Kidney tubule cell (primary cell): ENCODE measurements at regions not wholly inside any gene's neighbourhood (a gene's known extent, or its start where the extent isn't known, plus 50 kb on each side); places are given as distances from the start of the nearest gene placed in this dataset.
A peak's percentile ranks its signal among the peaks of the same experiment; 100 is the strongest.
"Not testable (repeated sequence)": the region's sequence is repeated elsewhere in the genome, so short reads cannot be mapped to it uniquely, and the experiment has no call there.

Experiments used
- DNase-seq: peaks from one replicate; pipeline ENCODE4 v3.0.0-alpha.2; 2018; ENCODE audit warnings: low spot score

- DNase-seq: no peak
Measured at GRCh38 chr6:106849120-106849519, 125.4 kb downstream of the CD24 start.

DNA sequence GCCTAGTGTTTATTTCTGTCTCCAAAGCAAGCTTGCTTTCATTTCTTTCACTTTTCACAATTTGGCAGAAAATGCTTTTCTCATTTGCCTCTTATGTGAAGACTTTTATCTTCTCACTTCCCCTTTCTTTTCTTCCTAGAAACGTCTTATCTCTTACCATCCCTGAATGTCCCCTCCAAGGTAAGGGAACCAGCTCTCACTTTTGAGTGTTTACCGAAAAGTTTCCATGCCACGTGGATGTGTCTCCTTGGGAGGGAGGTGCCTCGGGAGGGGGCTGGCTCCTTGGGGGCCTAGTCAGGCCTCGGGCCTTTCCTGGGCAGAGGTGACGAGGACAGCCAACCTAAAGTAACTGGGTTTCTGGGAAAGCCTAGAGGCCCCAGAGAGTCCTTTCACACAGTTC is 127.4 kb downstream of the CD24 start:
- DNase-seq: no peak

- DNase-seq: no peak
Measured at GRCh38 chr6:106844930-106845329, 129.6 kb downstream of the CD24 start.

DNA sequence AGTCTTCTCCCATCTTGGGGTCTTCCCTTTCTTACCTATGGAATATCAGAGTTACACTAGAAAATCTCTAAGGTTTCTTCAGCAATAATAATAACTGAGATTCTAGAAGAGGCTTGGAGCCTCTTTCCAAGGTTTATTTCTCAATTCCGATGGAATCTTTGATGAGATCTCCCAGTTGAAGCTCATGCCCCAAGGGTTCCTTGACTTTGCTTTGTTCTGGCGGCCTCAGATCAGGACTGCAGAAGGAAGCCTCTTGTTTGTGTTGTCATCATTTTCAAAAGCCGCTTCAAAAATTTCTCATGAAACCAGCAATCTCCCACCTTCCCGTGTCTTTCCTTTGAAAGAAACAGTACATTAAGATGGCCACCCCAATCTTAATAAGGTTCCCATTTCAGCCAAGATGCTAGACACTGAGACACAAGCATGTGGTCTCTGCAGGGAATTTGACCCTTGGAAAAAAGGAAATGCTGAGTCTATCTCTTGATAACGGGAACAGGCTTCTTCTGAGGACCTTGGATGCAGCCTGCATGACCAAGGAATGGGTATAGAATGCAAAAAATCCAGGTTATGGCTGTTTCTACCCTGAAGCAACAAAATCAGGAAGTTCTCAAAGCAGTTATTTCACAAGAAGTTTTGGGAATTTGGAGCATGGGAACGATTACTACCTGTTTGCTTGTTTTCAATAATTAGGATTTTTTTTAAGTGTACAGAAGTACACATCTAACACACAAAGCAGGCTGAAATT is 141.6 kb downstream of the CD24 start:
- DNase-seq: no peak

DNA sequence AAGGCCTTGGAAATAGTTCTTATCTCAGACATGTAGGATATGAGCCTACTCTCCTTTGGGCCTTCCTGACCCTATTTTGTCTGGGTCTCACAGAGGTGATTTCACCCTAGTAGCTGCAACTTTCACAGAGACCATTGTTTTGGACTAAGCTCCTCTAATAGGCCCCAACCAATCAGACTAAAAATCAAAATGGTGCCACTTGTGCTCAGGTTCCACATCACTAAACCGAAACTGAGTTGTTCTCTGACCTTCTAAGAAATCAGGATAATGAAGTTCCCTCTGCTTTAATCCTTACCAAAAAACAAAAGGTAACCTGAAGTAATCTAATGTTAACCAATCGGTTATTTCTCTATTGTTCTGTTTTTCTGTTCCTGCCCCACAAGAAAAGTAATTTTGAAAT is 143.6 kb downstream of the CD24 start:
- no peak for DNase-seq

- DNase-seq: no peak
Measured at GRCh38 chr6:106829451-106829850, 145.1 kb downstream of the CD24 start.

GRCh38 chr6:106827081-106827480 is 147.4 kb downstream of the CD24 start:
- no peak for DNase-seq

- DNase-seq: peak; percentile 97
Measured at GRCh38 chr6:106825156-106825555, 149.4 kb downstream of the CD24 start.

GRCh38 chr6:106823732-106824351 is 150.7 kb downstream of the CD24 start:
- DNase-seq: peak; percentile 76

GRCh38 chr6:106823058-106823457 is 151.5 kb downstream of the CD24 start:
- DNase-seq: no peak

DNA sequence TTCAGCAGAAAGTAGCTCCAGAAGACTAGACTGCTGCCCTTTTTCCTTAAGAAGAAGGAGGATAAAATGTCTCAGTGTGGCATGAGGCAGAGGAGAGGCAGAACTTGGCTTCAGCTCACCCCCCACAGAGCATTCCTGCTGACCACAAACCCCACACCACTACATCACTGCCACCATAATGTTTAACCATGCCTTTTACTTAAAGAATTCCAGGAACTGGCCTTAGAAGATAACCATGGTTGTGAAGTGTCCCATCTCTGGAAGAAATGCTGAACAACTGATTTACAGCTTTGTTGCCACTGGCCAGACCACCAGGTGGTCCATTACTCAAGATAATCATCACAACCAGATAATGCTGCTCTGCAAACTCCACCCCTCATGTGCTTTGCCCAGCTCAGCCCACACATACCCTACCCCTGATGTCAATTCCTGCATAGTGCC is 154.1 kb downstream of the CD24 start:
- DNase-seq: peak; percentile 97

DNA sequence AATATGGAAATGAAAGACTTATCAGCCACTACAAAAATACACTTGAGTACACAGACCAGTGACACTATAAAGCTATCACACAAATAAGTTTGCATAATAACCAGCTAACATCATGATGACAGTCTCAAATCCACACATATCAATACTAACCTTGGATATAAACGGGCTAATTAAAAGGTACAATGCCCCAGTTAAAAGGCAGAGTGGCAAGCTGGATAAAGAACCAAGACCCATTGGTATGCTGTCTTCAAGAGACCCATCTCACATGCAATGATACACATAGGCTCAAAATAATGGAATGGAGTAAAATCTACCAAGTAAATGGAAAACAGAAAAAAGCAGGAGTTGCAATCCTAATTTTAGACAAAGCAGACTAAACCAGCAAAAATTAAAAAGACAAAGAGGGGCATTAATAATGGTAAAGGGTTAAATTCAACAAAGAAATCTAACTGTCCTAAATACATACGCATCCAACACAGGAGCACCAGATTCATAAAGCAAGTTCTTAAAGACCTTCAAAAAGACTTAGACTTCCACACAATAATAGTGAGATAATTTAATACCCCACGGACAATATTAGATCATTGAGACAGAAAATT is 163.3 kb downstream of the CD24 start:
- no peak for DNase-seq

- no peak for DNase-seq
Measured at GRCh38 chr6:106808758-106809157, 165.8 kb downstream of the CD24 start.

GRCh38 chr6:106807947-106808611 is 166.4 kb downstream of the CD24 start:
- no peak for DNase-seq

GRCh38 chr6:106806253-106806652 is 168.3 kb downstream of the CD24 start:
- not testable (repeated sequence) for DNase-seq

DNA sequence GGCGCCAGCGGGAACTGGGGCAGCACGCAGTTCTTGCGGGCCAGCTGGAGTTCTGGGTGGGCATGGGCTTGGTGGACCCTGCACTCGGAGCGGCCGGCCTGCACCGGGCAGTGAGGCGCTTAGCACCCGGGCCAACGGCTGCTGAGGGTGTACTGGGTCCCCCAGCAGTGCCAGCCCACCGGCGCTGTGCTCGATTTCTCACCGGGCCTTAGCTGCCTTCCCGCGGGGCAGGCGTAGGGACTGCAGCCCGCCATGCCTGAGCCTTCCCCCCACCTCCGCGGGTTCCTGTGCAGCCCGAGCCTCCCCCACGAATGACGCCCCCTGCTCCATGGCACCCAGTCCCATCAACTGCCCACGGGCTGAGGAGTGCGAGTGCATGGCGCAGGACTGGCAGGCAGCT is 168.8 kb downstream of the CD24 start:
- no peak for DNase-seq

GRCh38 chr6:106804346-106805335 is 169.9 kb downstream of the CD24 start:
- DNase-seq: peak; percentile 82

- DNase-seq: no peak
Measured at GRCh38 chr6:106803188-106803587, 171.3 kb downstream of the CD24 start.

DNA sequence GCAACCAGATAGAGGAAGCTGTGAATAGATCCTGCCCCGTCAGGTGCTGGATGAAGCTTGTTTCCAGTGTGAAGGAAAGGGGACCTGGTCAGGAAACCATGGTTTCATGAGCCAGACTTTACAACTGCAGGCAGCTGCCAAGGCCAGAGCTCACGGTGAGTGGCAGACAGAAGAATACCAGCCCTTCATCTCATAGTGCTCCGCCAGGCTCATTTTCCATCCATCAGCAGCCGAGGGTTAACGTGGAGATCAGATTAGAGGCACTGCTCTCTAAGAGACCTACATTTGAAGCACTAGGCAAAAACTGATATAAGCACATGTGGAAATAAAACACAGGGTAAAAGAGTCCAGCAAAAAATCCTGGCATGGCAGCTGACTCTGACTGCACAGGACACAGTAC is 172.4 kb downstream of the CD24 start:
- no peak for DNase-seq

DNA sequence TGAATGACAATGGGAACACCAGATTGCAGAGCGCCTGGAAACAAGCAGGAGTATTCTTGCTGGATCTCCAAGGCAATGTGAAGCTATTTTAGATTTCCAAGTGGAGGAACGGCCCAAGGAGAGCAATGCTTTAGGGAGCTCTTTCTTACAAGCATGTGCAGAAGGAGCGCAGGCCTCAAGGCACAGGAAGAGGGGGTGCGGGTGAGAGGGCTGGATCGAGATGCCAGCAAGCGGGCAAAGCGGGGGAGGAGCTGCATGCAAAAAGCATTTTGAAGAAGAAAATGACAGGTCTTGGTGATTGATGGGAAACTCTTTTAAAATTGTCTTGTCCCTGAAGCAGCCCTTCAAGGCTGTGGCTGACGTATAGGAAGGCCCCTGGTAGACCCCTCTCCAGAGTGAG is 171.9 kb downstream of the QRSL1 start:
- no peak for DNase-seq

- no peak for DNase-seq
Measured at GRCh38 chr6:106800379-106800778, 171.0 kb downstream of the QRSL1 start.
